Endodermal cell (in vitro differentiated cells): ENCODE measurements at regions not wholly inside any gene's neighbourhood (a gene's known extent, or its start where the extent isn't known, plus 50 kb on each side); places are given as distances from the start of the nearest gene placed in this dataset.

Source experiments
- DNase-seq: peaks from one replicate; pipeline ENCODE4 v3.0.0-alpha.2; 2017
- H3K27ac ChIP-seq: 2 replicates; pipeline ENCODE4 v1.5.1; 2013; ENCODE audit warnings: mild to moderate bottlenecking, low read depth, low read length, moderate library complexity
- H3K27me3 ChIP-seq: 2 replicates; pipeline ENCODE4 v1.6.1; 2013; ENCODE audit warnings: mild to moderate bottlenecking, low read length, moderate library complexity; ENCODE audit not compliant: insufficient read depth, control insufficient read depth, poor library complexity, severe bottlenecking
- H3K36me3 ChIP-seq: 2 replicates; pipeline ENCODE4 v1.7.0; 2013; ENCODE audit warnings: mild to moderate bottlenecking, low read length, moderate library complexity; ENCODE audit not compliant: control insufficient read depth, insufficient read depth
- H3K4me1 ChIP-seq: one replicate; pipeline ENCODE4 v1.7.0; 2013; ENCODE audit warnings: low read length; ENCODE audit not compliant: control insufficient read depth, insufficient read depth
- H3K4me3 ChIP-seq: 2 replicates; pipeline ENCODE4 v1.5.1; 2013; ENCODE audit warnings: mild to moderate bottlenecking, low read length, moderate library complexity
- H3K9ac ChIP-seq: 2 replicates; pipeline ENCODE4 v1.6.1; 2013; ENCODE audit warnings: mild to moderate bottlenecking, low read length, moderate library complexity; ENCODE audit not compliant: poor library complexity, severe bottlenecking; ENCODE audit errors: extremely low read depth
- H3K9me3 ChIP-seq: 2 replicates; pipeline ENCODE4 v1.6.1; 2013; ENCODE audit warnings: mild to moderate bottlenecking, low read length, moderate library complexity; ENCODE audit not compliant: control insufficient read depth
- H3K27ac Mint-ChIP-seq: 2 replicates; pipeline ENCODE4 v1.8.0; 2020; ENCODE audit warnings: mixed read lengths
- H3K27me3 Mint-ChIP-seq: 2 replicates; pipeline ENCODE4 v1.8.0; 2021; ENCODE audit warnings: mild to moderate bottlenecking, mixed read lengths; ENCODE audit not compliant: insufficient read depth
- H3K36me3 Mint-ChIP-seq: 2 replicates; pipeline ENCODE4 v1.8.0; 2020; ENCODE audit warnings: low read depth, mixed read lengths
- H3K4me1 Mint-ChIP-seq: 2 replicates; pipeline ENCODE4 v1.8.0; 2020; ENCODE audit warnings: mixed read lengths
- H3K4me3 Mint-ChIP-seq: 2 replicates; pipeline ENCODE4 v1.8.0; 2020; ENCODE audit warnings: mild to moderate bottlenecking, moderate library complexity, mixed read lengths
- H3K9me3 Mint-ChIP-seq: 2 replicates; pipeline ENCODE4 v1.8.0; 2020; ENCODE audit warnings: mild to moderate bottlenecking, mixed read lengths
- CTCF ChIP-seq: fragments of 200-600 bp; sonication (generic); conservative IDR thresholded peaks from 2 replicates; pipeline ENCODE4 v1.5.0; 2021; ENCODE audit warnings: antibody characterized with exemption, mild to moderate bottlenecking
- WGBS, 2 experiments: methylation state at CpG; one replicate each; pipeline versions ENCODE4 v1.1.5 to v1.1.7; 2013; ENCODE audit warnings: missing lambda C conversion rate in 2 of 2, mixed read lengths in 1 of 2; ENCODE audit not compliant: insufficient coverage in 1 of 2, insufficient read length in 1 of 2; 5-methylcytosine and 5-hydroxymethylcytosine counted together

GRCh38 chr11:29353833-29354232, 663.0 kb downstream of the KCNA4 start:
- H3K4me3 ChIP-seq, result no peak overlapping the region
- no peak overlapping the region for H3K27ac ChIP-seq
- no peak for DNase-seq
- 88 to 100% methylated on average over 1 of the region's 1 CpG for WGBS, 2 experiments
- H3K4me1 ChIP-seq, result no peaks in the 10 kb centered on the region
- Mint-ChIP-seq H3K4me1 (no peaks in the 10 kb centered on the region), H3K27me3 (no peaks in the 10 kb centered on the region), H3K27ac (no peak overlapping the region), H3K36me3 (no peaks in the 10 kb centered on the region), H3K4me3 (no peak overlapping the region), H3K9me3 (peaks cover 7% of the 10 kb centered on the region)
- H3K9me3 ChIP-seq, result no peaks in the 10 kb centered on the region
- no peak for TF ChIP-seq CTCF
- no peak overlapping the region for H3K9ac ChIP-seq
- H3K36me3 ChIP-seq, result no peaks in the 10 kb centered on the region
- no peaks in the 10 kb centered on the region for H3K27me3 ChIP-seq

GRCh38 chr11:29352273-29352795, 664.5 kb downstream of the KCNA4 start:
- Mint-ChIP-seq H3K27me3 (no peaks in the 10 kb centered on the region), H3K27ac (no peak overlapping the region), H3K36me3 (no peaks in the 10 kb centered on the region), H3K4me3 (no peak overlapping the region), H3K9me3 (peaks cover 7% of the 10 kb centered on the region), H3K4me1 (no peaks in the 10 kb centered on the region)
- no peak overlapping the region for H3K4me3 ChIP-seq
- no peaks in the 10 kb centered on the region for H3K9me3 ChIP-seq
- no peak for TF ChIP-seq CTCF
- no peak overlapping the region for H3K9ac ChIP-seq
- no peaks in the 10 kb centered on the region for H3K27me3 ChIP-seq
- no peaks in the 10 kb centered on the region for H3K36me3 ChIP-seq
- WGBS, 2 experiments, result 79% methylated on average over 3 of the region's 3 CpGs; no CpG with 5 or more reads in 1 of the 2 experiments
- peak; percentile 44 for DNase-seq
- no peaks in the 10 kb centered on the region for H3K4me1 ChIP-seq
- no peak overlapping the region for H3K27ac ChIP-seq

- no peak for DNase-seq
- Histone ChIP-seq H3K27ac (no peak overlapping the region), H3K4me1 (no peaks in the 10 kb centered on the region), H3K27me3 (no peaks in the 10 kb centered on the region), H3K9me3 (no peaks in the 10 kb centered on the region), H3K4me3 (no peak overlapping the region), H3K9ac (no peak overlapping the region), H3K36me3 (no peaks in the 10 kb centered on the region)
- peaks cover 3% of the 10 kb centered on the region for H3K9me3 Mint-ChIP-seq
- WGBS, 2 experiments, result 95 to 100% methylated on average over 1 of the region's 1 CpG
- H3K27me3 Mint-ChIP-seq, result no peaks in the 10 kb centered on the region
- H3K4me3 Mint-ChIP-seq, result no peak overlapping the region
- H3K4me1 Mint-ChIP-seq, result no peaks in the 10 kb centered on the region
- H3K27ac Mint-ChIP-seq, result no peak overlapping the region
- no peak for TF ChIP-seq CTCF
- no peaks in the 10 kb centered on the region for H3K36me3 Mint-ChIP-seq
Observed at GRCh38 chr11:29351301-29351873, 665.4 kb downstream of the KCNA4 start.
